Stomach (tissue), 4 donors: ENCODE measurements at regions not wholly inside any gene's neighbourhood (a gene's known extent, or its start where the extent isn't known, plus 50 kb on each side); places are given as distances from the start of the nearest gene placed in this dataset.

Experiments used
- CTCF ChIP-seq, 7 experiments: fragments of 450-650 bp in 4 of 7; fragments of 200-600 bp in 3 of 7; sonication (generic) in 3 of 7; IDR thresholded peaks; one replicate each; pipeline ENCODE4 v1.5.1; 2016 to 2019; ENCODE audit warnings: antibody characterized with exemption in 7 of 7, control low read depth in 2 of 7, mild to moderate bottlenecking in 1 of 7
- EP300 ChIP-seq: sonication (generic); formaldehyde crosslinking; IDR thresholded peaks from one replicate; pipeline ENCODE4 v1.6.1; 2017; ENCODE audit warnings: antibody characterized with exemption
- POLR2A ChIP-seq, 4 donors: fragments of 450-650 bp; IDR thresholded peaks; one replicate each; pipeline ENCODE4 v1.6.1; 2016; ENCODE audit warnings: antibody characterized with exemption in 4 of 4, control low read depth in 2 of 4, mild to moderate bottlenecking in 1 of 4, moderate library complexity in 1 of 4
- POLR2AphosphoS5 ChIP-seq, 3 donors: sonication (generic); formaldehyde crosslinking; IDR thresholded peaks; one replicate each; pipeline ENCODE4 v1.6.1; 2016; ENCODE audit warnings: antibody characterized with exemption in 3 of 3

GRCh38 chr3:153624310-153625030, 462.4 kb downstream of the RAP2B start:
- no peak for TF ChIP-seq POLR2A (IDR thresholded peaks at IDR 0.05)
- no peak for TF ChIP-seq CTCF (IDR thresholded peaks at IDR 0.05)
- no peak for TF ChIP-seq POLR2AphosphoS5 (IDR thresholded peaks at IDR 0.05)
- no peak for TF ChIP-seq EP300
